CD4-positive, alpha-beta memory T cell (primary cell): ENCODE measurements at regions not wholly inside any gene's neighbourhood (a gene's known extent, or its start where the extent isn't known, plus 50 kb on each side); places are given as distances from the start of the nearest gene placed in this dataset.

Source experiments
- CTCF ChIA-PET: fragments of 350-600 bp; sonication (Branson Sonifier 250); formaldehyde crosslinking; loops from one replicate; lab custom pipeline; 2021; ENCODE audit warnings: inconsistent platforms; ENCODE audit not compliant: partially characterized antibody; lab: Charles Lee
- POLR2A ChIA-PET: fragments of 350-600 bp; sonication (Branson Sonifier 250); formaldehyde crosslinking; loops from one replicate; lab custom pipeline; 2021; ENCODE audit not compliant: partially characterized antibody; lab: Charles Lee
- DNase-seq, 5 donors: peaks; one replicate each; pipeline versions ENCODE4 v3.0.0 to v3.0.0-alpha.2; 2020 to 2022; ENCODE audit warnings: mixed read lengths in 1 of 5
- H3K27ac ChIP-seq: one replicate; pipeline ENCODE4 v1.7.0; 2013; ENCODE audit warnings: low read depth, low read length
- H3K27me3 ChIP-seq: 2 replicates; pipeline ENCODE4 v1.7.0; 2013; ENCODE audit warnings: mild to moderate bottlenecking, low read length, moderate library complexity; ENCODE audit not compliant: insufficient read depth
- H3K36me3 ChIP-seq: 2 replicates; pipeline ENCODE4 v1.7.0; 2013; ENCODE audit warnings: mild to moderate bottlenecking, low read length, moderate library complexity; ENCODE audit not compliant: insufficient read depth
- H3K4me1 ChIP-seq: 2 replicates; pipeline ENCODE4 v1.7.0; 2013; ENCODE audit warnings: mild to moderate bottlenecking, low read length, moderate library complexity; ENCODE audit not compliant: insufficient read depth
- H3K4me3 ChIP-seq, 2 donors: one replicate each; pipeline ENCODE4 v1.7.0; 2013; ENCODE audit warnings: low read length in 2 of 2, mild to moderate bottlenecking in 1 of 2
- H3K9me3 ChIP-seq, 2 donors: one replicate each; pipeline ENCODE4 v1.7.0; 2013; ENCODE audit warnings: low read length in 2 of 2, control low read depth in 1 of 2; ENCODE audit not compliant: control insufficient read depth in 1 of 2
- H3K27ac Mint-ChIP-seq, 7 donors: one replicate each; pipeline ENCODE4 v1.8.0; 2020 to 2021; ENCODE audit warnings: mixed read lengths in 7 of 7, mild to moderate bottlenecking in 6 of 7, inconsistent platforms in 3 of 7, moderate library complexity in 3 of 7
- H3K27me3 Mint-ChIP-seq, 2 donors: one replicate each; pipeline ENCODE4 v1.8.0; 2020 to 2021; ENCODE audit warnings: mixed read lengths in 2 of 2
- H3K36me3 Mint-ChIP-seq, 2 donors: one replicate each; pipeline ENCODE4 v1.8.0; 2020 to 2021; ENCODE audit warnings: mixed read lengths in 2 of 2, inconsistent platforms in 1 of 2, mild to moderate bottlenecking in 1 of 2
- H3K4me1 Mint-ChIP-seq, 4 donors: one replicate each; pipeline ENCODE4 v1.8.0; 2020 to 2021; ENCODE audit warnings: mixed read lengths in 4 of 4, mild to moderate bottlenecking in 1 of 4
- H3K4me3 Mint-ChIP-seq, 8 donors: one replicate each; pipeline ENCODE4 v1.8.0; 2020 to 2021; ENCODE audit warnings: mixed read lengths in 8 of 8, mild to moderate bottlenecking in 7 of 8, moderate library complexity in 6 of 8, inconsistent platforms in 3 of 8
- H3K9me3 Mint-ChIP-seq, 8 donors: one replicate each; pipeline ENCODE4 v1.8.0; 2020 to 2021; ENCODE audit warnings: mixed read lengths in 8 of 8, mild to moderate bottlenecking in 5 of 8, inconsistent platforms in 3 of 8, moderate library complexity in 1 of 8
- intact Hi-C: fragments of 100-400 bp; cut with micrococcal nuclease; formaldehyde crosslinking; loops from one replicate; pipeline ENCODE4 v1.15.1; 2023

DNA sequence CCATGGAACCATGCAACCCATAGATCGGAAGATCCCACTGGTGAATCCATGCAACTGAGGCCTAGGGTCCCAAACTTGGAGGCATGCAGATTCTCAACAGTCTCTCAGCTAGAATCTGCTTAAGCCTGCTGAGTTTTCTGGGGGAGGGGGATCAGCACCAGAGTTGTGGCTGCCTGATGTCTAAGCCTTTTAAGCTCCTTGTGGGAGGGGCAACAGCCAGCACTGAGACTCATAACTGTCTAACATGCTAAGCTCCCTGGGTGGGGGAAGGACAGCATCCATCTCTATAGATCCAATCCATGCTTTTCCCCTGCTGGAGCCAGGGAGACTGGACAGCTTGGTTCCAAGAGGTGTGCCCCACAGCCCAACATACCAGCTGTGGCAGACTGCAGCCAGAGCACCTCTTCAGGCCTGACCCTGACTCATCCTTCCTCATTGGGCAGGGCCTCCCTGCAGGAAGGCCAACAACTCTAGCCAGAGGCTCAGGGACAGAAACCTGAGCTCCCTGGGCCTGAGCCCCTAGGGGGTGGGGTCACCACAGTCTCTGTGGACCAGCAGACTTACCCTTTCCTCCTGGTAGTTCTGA, 300.1 kb upstream of the SLC7A11 start:
- Mint-ChIP-seq H3K4me3 (no peak overlapping the region), H3K4me1 (no peaks in the 10 kb centered on the region)

DNA sequence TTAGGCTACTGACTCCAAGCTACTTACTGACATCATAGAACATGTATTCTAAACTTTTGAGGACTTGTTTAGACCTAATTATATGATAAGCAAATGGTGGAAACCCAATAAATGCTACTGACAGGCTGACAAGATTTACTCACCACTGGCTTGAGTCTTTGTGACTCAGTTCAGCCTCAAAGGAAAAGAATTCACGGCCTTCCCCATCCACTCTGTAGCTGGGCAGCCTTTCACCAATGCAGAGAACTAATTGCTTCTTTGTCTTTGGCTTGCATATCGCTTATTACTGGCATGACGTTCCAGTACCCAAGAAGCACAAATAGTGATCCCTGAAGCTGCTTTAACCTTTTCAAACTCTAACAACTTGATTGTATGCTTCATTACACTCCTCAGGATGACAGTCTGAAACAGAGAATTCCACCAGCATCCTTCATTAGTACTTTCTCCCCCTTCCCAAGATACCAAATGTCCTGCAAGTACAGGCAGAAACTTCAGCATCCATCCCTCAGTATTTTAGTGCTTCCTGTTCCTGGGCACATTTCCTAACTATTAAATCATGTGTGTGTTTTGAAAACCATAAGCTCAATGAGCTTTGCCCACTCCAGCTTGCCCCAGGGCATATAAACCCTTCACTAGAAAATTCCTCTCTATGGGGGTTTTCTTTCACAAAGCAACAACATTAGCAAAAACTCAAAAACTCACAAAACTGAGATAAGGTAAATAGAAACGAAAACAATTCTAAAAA, 298.1 kb upstream of the SLC7A11 start:
- no peaks in the 10 kb centered on the region for H3K27me3 Mint-ChIP-seq
- Histone ChIP-seq H3K27me3 (no peaks in the 10 kb centered on the region), H3K4me1 (no peaks in the 10 kb centered on the region), H3K4me3 (no peak overlapping the region), H3K9me3 (no peaks in the 10 kb centered on the region), H3K36me3 (no peaks in the 10 kb centered on the region), H3K27ac (no peak overlapping the region)
- no peaks in the 10 kb centered on the region for H3K4me1 Mint-ChIP-seq
- ChIA-PET POLR2A (no interaction called here), CTCF (no interaction called here)
- DNase-seq: no peak
- intact Hi-C loops: no loop called here
- no peak overlapping the region for H3K4me3 Mint-ChIP-seq
- H3K27ac Mint-ChIP-seq: peak overlapping the region in 1 of 7 donors; percentile 32
- no peaks in the 10 kb centered on the region for H3K36me3 Mint-ChIP-seq
- peaks cover 2 to 10% (median 5%) of the 10 kb centered on the region in 8 donors for H3K9me3 Mint-ChIP-seq

More for the DNA sequence above, 300.1 kb upstream of the SLC7A11 start:
- ChIA-PET POLR2A (no interaction called here), CTCF (no interaction called here)
- peaks cover 0 to 13% (median 4%) of the 10 kb centered on the region in 8 donors for H3K9me3 Mint-ChIP-seq
- Histone ChIP-seq H3K4me3 (no peak overlapping the region), H3K27me3 (no peaks in the 10 kb centered on the region), H3K36me3 (no peaks in the 10 kb centered on the region), H3K27ac (no peak overlapping the region), H3K9me3 (no peaks in the 10 kb centered on the region), H3K4me1 (no peaks in the 10 kb centered on the region)
- H3K27ac Mint-ChIP-seq: no peak overlapping the region
- no peaks in the 10 kb centered on the region for H3K36me3 Mint-ChIP-seq
- intact Hi-C loops: no loop called here
- DNase-seq: no peak
- H3K27me3 Mint-ChIP-seq: no peaks in the 10 kb centered on the region

DNA sequence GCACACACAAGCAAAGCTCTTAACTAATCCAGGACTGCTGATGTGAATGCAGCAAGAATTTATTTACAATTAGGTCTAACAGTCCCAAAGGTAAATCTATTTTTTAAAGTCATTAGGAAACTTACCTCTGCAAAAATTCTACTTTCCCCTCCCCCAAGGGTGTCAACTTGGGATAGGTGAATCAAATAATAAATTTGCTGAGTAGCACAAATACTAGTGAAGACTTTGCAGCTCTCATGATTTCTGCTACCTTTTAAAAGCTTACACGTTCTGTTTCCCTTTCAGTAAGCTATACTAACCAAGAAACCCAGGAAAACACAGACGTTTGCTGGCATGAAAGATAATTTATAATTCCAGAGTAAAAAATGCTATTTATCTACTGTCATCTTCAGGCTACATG, 296.6 kb upstream of the SLC7A11 start:
- no peaks in the 10 kb centered on the region for H3K4me1 Mint-ChIP-seq
- no peak overlapping the region for H3K27ac Mint-ChIP-seq
- no peaks in the 10 kb centered on the region for H3K27me3 Mint-ChIP-seq
- Histone ChIP-seq H3K4me1 (no peaks in the 10 kb centered on the region), H3K27ac (no peak overlapping the region), H3K9me3 (no peaks in the 10 kb centered on the region), H3K27me3 (no peaks in the 10 kb centered on the region), H3K4me3 (no peak overlapping the region), H3K36me3 (no peaks in the 10 kb centered on the region)
- peaks cover 2 to 11% (median 4%) of the 10 kb centered on the region in 8 donors for H3K9me3 Mint-ChIP-seq
- DNase-seq: no peak
- CTCF ChIA-PET: no interaction called here
- POLR2A ChIA-PET: no interaction called here
- intact Hi-C loops: no loop called here
- no peaks in the 10 kb centered on the region for H3K36me3 Mint-ChIP-seq
- no peak overlapping the region for H3K4me3 Mint-ChIP-seq

DNA sequence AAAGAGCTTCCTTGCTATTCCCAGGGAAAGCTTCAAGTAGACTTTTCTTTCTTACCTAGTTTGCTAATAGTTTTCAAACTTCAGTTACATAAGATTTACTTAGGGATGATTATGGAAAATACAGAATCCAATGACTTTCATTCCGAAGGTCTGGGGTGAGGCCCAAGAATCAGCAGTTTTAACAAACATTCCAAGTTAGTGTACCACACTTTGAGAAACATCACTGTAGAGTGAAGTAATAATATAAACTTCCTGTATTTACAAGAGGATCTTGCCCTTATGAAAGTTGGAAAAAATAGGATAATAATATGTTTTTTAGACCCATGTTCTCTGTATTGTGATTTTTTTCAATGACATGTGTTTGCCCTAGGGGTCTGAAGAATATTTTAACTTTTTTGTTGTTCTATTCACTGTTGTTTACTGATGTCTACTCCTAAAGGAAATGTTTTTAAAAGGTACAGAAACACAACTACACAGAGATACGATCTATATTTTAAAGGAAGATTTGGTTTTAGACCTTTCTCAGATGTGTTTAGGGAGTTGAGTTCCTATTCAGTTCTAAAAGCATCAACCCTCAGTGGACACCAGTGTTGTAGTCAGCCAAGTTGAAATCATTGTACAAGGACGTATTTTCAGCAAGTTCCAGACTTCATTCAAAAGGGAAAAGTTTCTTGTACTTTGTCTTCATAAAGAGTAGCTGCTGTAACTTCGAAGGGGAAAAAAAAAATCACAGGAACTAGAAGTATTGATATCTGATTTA, 295.8 kb upstream of the SLC7A11 start:
- H3K4me3 Mint-ChIP-seq: no peak overlapping the region
- H3K27ac Mint-ChIP-seq: no peak overlapping the region
- no peaks in the 10 kb centered on the region for H3K36me3 Mint-ChIP-seq
- intact Hi-C loops: no loop called here
- H3K27me3 ChIP-seq: no peaks in the 10 kb centered on the region
- no peaks in the 10 kb centered on the region for H3K4me1 Mint-ChIP-seq
- H3K27me3 Mint-ChIP-seq: no peaks in the 10 kb centered on the region
- peaks cover 2 to 20% (median 9%) of the 10 kb centered on the region in 8 donors for H3K9me3 Mint-ChIP-seq
- ChIA-PET POLR2A (no interaction called here), CTCF (no interaction called here)
- no peak for DNase-seq
- no peaks in the 10 kb centered on the region for H3K9me3 ChIP-seq
- H3K4me3 ChIP-seq: no peak overlapping the region
- no peaks in the 10 kb centered on the region for H3K36me3 ChIP-seq
- H3K27ac ChIP-seq: no peak overlapping the region
- H3K4me1 ChIP-seq: no peaks in the 10 kb centered on the region

DNA sequence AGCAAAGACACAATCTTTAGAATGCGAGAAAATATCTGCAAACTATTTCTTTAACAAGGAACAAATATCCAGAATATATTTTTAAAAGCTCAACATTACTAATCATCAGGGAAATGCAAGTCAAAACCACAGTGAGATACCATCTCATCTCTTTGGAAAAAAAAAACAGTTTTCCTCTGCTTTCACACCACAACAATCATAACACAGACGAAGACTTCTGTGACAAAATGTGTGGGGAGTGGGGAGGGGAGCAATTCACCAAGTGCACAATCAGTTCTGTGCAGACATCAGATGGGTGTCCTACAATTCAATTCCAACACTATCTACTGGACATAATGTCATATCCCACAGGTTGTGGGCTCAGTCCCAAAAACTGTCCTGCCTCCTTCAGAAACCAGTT, 293.2 kb upstream of the SLC7A11 start:
- Histone ChIP-seq H3K4me3 (no peak overlapping the region), H3K27ac (no peak overlapping the region), H3K27me3 (no peaks in the 10 kb centered on the region), H3K36me3 (no peaks in the 10 kb centered on the region), H3K9me3 (peaks cover 0 to 4% of the 10 kb centered on the region in 2 donors), H3K4me1 (no peaks in the 10 kb centered on the region)
- intact Hi-C loops: no loop called here
- no peak for DNase-seq
- Mint-ChIP-seq H3K27me3 (no peaks in the 10 kb centered on the region), H3K4me1 (no peaks in the 10 kb centered on the region), H3K36me3 (peaks cover 0 to 2% of the 10 kb centered on the region in 2 donors), H3K4me3 (no peak overlapping the region), H3K27ac (no peak overlapping the region), H3K9me3 (peaks cover 0 to 42% (median 17%) of the 10 kb centered on the region in 8 donors)
- POLR2A ChIA-PET: no interaction called here
- CTCF ChIA-PET: no interaction called here

DNA sequence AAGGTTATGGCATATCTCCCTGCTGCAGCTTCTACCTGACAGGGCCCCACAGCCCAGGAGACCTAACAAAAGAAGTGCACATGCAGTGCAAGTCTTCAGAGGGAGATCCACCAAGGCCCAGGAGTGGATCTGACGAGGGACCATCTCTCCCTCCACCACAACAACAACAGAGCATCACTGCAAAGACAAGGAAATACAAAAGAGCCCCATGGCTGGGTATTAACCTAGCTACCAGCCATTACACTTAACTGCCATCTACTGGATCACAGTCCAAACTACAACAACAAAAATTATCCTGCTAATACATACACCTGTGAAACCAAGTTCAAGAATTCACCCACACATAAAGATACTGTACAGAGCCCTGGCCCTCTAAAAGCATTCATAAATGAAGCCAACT, 280.2 kb upstream of the SLC7A11 start:
- no peaks in the 10 kb centered on the region for H3K27me3 Mint-ChIP-seq
- H3K36me3 ChIP-seq: no peaks in the 10 kb centered on the region
- ChIA-PET CTCF (interaction anchor here (0.7 kb wide), 1 partner anchor 106 kb away, joined by 4 read pairs; no protein-coding TSS in a partner anchor), POLR2A (no interaction called here)
- intact Hi-C loops: no loop called here
- H3K9me3 ChIP-seq: no peaks in the 10 kb centered on the region
- no peak for DNase-seq
- no peak overlapping the region for H3K4me3 ChIP-seq
- no peaks in the 10 kb centered on the region for H3K36me3 Mint-ChIP-seq
- no peaks in the 10 kb centered on the region for H3K27me3 ChIP-seq
- H3K4me1 Mint-ChIP-seq: no peaks in the 10 kb centered on the region
- no peak overlapping the region for H3K4me3 Mint-ChIP-seq
- H3K4me1 ChIP-seq: no peaks in the 10 kb centered on the region
- no peak overlapping the region for H3K27ac ChIP-seq
- peaks cover 0 to 19% (median 7%) of the 10 kb centered on the region in 8 donors for H3K9me3 Mint-ChIP-seq
- H3K27ac Mint-ChIP-seq: no peak overlapping the region

DNA sequence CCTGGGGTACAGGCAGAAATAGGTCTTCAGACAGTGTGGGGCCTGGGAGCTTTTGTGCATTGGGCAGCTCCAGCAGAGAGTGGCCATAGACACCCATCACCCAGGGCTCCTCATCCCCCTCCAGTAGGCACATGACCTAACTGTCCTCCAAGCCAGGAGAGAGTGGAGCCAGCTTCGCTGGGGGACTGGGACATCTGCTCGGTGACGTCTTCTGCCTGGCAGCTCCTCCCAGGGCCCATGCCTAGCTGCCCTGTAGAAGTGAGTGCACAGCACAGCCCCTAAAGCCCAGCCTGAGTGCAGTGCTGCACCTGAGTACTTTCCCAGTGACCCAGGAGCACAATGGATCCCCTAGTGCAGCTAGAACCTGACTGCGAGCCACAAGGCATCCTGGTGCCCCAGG, 279.7 kb upstream of the SLC7A11 start:
- H3K4me3 Mint-ChIP-seq: no peak overlapping the region
- no peaks in the 10 kb centered on the region for H3K27me3 ChIP-seq
- peaks cover 0 to 19% (median 7%) of the 10 kb centered on the region in 8 donors for H3K9me3 Mint-ChIP-seq
- H3K4me1 ChIP-seq: no peaks in the 10 kb centered on the region
- no peak for DNase-seq
- H3K9me3 ChIP-seq: no peaks in the 10 kb centered on the region
- no peak overlapping the region for H3K27ac Mint-ChIP-seq
- no peaks in the 10 kb centered on the region for H3K27me3 Mint-ChIP-seq
- no peaks in the 10 kb centered on the region for H3K36me3 ChIP-seq
- H3K4me1 Mint-ChIP-seq: no peaks in the 10 kb centered on the region
- intact Hi-C loops: no loop called here
- H3K36me3 Mint-ChIP-seq: no peaks in the 10 kb centered on the region
- ChIA-PET POLR2A (no interaction called here), CTCF (no interaction called here)
- H3K27ac ChIP-seq: no peak overlapping the region
- H3K4me3 ChIP-seq: no peak overlapping the region
